ENCODE measurements at regions not wholly inside any gene's neighbourhood (a gene's known extent, or its start where the extent isn't known, plus 50 kb on each side); places are given as distances from the start of the nearest gene placed in this dataset.
"Not testable (repeated sequence)": the region's sequence is repeated elsewhere in the genome, so short reads cannot be mapped to it uniquely, and the experiment has no call there.

GRCh38 chr21:24456358-24456757, 1150.9 kb downstream of the MRPL39 start:
- no peak for DNase-seq

GRCh38 chr21:24450119-24450518, 1157.2 kb downstream of the MRPL39 start:
- no peak for DNase-seq

- no peak for DNase-seq
These were observed 1161.8 kb downstream of the MRPL39 start for GRCh38 chr21:24445517-24445916.

GRCh38 chr21:24444736-24445135, 1162.5 kb downstream of the MRPL39 start:
- no peak for DNase-seq

GRCh38 chr21:24436236-24436635, 1171.0 kb downstream of the MRPL39 start:
- no peak for DNase-seq

- no peak for DNase-seq
These were observed 1178.6 kb downstream of the MRPL39 start for GRCh38 chr21:24428591-24429199.

- DNase-seq, result no peak
These were observed 1182.5 kb downstream of the MRPL39 start for GRCh38 chr21:24424776-24425175.

- DNase-seq, result no peak
These were observed 1183.7 kb downstream of the MRPL39 start for GRCh38 chr21:24423546-24423945.

- DNase-seq, result no peak
These were observed 1186.6 kb downstream of the MRPL39 start for GRCh38 chr21:24420689-24421088.

- not testable (repeated sequence) for DNase-seq
These were observed 1187.6 kb downstream of the MRPL39 start for GRCh38 chr21:24419641-24420040.

GRCh38 chr21:24418671-24419070, 1188.6 kb downstream of the MRPL39 start:
- DNase-seq, result no peak

GRCh38 chr21:24411429-24411828, 1195.9 kb downstream of the MRPL39 start:
- DNase-seq, result no peak

GRCh38 chr21:24403221-24403620, 1204.1 kb downstream of the MRPL39 start:
- no peak for DNase-seq

GRCh38 chr21:24395320-24395923, 1211.9 kb downstream of the MRPL39 start:
- DNase-seq, result no peak

GRCh38 chr21:24375201-24375600, 1232.1 kb downstream of the MRPL39 start:
- no peak for DNase-seq

GRCh38 chr21:24372506-24372905, 1234.8 kb downstream of the MRPL39 start:
- DNase-seq, result no peak

GRCh38 chr21:24369746-24370145, 1237.5 kb downstream of the MRPL39 start:
- DNase-seq, result no peak

- no peak for DNase-seq
These were observed 1238.0 kb downstream of the MRPL39 start for GRCh38 chr21:24369278-24369677.

GRCh38 chr21:24367936-24368335, 1239.3 kb downstream of the MRPL39 start:
- no peak for DNase-seq

- DNase-seq, result no peak
These were observed 1253.8 kb downstream of the MRPL39 start for GRCh38 chr21:24353492-24353891.

- DNase-seq, result no peak
These were observed 1267.9 kb downstream of the MRPL39 start for GRCh38 chr21:24339406-24339805.

GRCh38 chr21:24336491-24336890, 1270.8 kb downstream of the MRPL39 start:
- no peak for DNase-seq

GRCh38 chr21:24323536-24323935, 1283.7 kb downstream of the MRPL39 start:
- no peak for DNase-seq

GRCh38 chr21:24316277-24316922, 1290.9 kb downstream of the MRPL39 start:
- DNase-seq, result no peak

Data from central memory CD4-positive, alpha-beta T cell (primary cell).